ENCODE measurements at regions not wholly inside any gene's neighbourhood (a gene's known extent, or its start where the extent isn't known, plus 50 kb on each side); places are given as distances from the start of the nearest gene placed in this dataset.

DNA sequence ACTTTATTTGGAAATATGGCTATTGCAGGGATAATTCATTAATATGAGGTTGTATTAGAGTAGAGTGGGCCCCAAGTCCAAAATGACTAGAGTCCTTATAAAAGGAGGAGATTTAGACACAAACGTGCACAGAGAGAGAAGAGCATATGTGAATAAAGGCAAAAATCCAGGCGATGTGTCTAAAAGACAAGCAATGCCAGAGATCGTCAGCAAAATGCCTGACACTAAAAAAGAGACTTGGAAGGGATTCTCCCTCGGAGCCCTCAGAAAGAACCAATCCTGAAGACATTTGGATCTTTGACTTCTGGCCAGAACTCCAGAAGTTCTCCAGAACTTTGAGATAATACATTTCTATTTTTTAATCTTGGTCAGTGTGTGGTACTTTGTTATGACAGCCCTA, 472.1 kb downstream of the NLGN4X start:
- Histone ChIP-seq H2BK12ac (ENCODE audit: low read length in 2 of 2) (no peak overlapping the region), H3K9ac (ENCODE audit: low read length) (no peak overlapping the region), H3K4me3 (ENCODE audit: insufficient read depth in 1 of 2, low read depth in 1 of 2, low read length in 2 of 2) (no peak overlapping the region), H2AFZ (ENCODE audit: low read depth, low read length) (no peak overlapping the region), H3K9me3 (ENCODE audit: control insufficient read depth, low read length) (peaks cover 8% of the 10 kb centered on the region), H2AK5ac (ENCODE audit: low read length, severe bottlenecking) (no peak overlapping the region), H3K4me2 (ENCODE audit: low read length, poor library complexity, severe bottlenecking) (no peak overlapping the region), H4K91ac (ENCODE audit: low read length) (no peak overlapping the region), H2BK5ac (ENCODE audit: low read depth, low read length, poor library complexity, severe bottlenecking) (no peak overlapping the region), H3K14ac (ENCODE audit: low read length in 2 of 2) (no peak overlapping the region), H3K79me1 (replicated peaks; ENCODE audit: low read length, poor library complexity, severe bottlenecking) (no peaks in the 10 kb centered on the region), H3K23ac (ENCODE audit: low read length in 2 of 2) (no peak overlapping the region), H3K36me3 (ENCODE audit: control insufficient read depth in 1 of 2, insufficient read depth in 2 of 2, low read depth in 1 of 2, low read length in 2 of 2) (no peaks in the 10 kb centered on the region), H3K27ac (ENCODE audit: low read length, poor library complexity, severe bottlenecking) (no peak overlapping the region), H2BK15ac (ENCODE audit: low read depth, poor library complexity, severe bottlenecking) (no peak overlapping the region), H3K4ac (ENCODE audit: low read depth in 1 of 2, low read length in 2 of 2) (no peak overlapping the region), H3K18ac (ENCODE audit: low read depth in 1 of 2, low read length in 2 of 2) (no peak overlapping the region), H2BK120ac (ENCODE audit: low read depth, low read length) (no peak overlapping the region), H3K27me3 (ENCODE audit: control insufficient read depth in 1 of 2, insufficient read depth in 1 of 2, low read length in 2 of 2) (no peaks in the 10 kb centered on the region), H4K8ac (ENCODE audit: low read length) (no peak overlapping the region), H3K4me1 (ENCODE audit: control insufficient read depth, insufficient read depth, low read depth, low read length) (no peaks in the 10 kb centered on the region)
- 75% methylated on average over 3 of the region's 4 CpGs for WGBS
- DNase-seq = no peak

DNA sequence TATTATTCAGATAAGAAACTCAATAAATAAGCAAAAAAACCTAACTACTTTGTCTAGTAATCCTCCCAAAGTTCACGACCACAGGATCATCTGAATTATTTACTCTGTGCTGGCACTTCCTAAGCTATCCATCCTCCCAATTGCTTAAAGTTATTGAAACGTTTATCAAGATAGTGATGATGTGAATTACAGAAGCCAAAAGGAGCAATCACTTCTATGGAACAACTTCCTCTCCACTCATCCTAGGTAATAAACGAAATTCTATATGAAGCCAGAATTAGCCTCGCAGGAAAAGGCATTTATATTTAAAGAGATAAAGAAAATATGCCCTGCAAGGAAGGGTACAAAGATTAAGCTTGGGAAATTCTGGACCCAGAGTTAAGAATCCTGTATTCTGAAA, 475.4 kb downstream of the NLGN4X start:
- peaks cover 10% of the 10 kb centered on the region for H3K9me3 ChIP-seq (ENCODE audit: control insufficient read depth, low read length)
- H2BK5ac ChIP-seq (ENCODE audit: low read depth, low read length, poor library complexity, severe bottlenecking) = no peak overlapping the region
- H2BK120ac ChIP-seq (ENCODE audit: low read depth, low read length) = no peak overlapping the region
- WGBS = 86% methylated on average over 1 of the region's 4 CpGs
- no peak overlapping the region for H3K9ac ChIP-seq (ENCODE audit: low read length)
- H3K4ac ChIP-seq (ENCODE audit: low read depth in 1 of 2, low read length in 2 of 2) = no peak overlapping the region
- no peak overlapping the region for H4K91ac ChIP-seq (ENCODE audit: low read length)
- no peak overlapping the region for H2AFZ ChIP-seq (ENCODE audit: low read depth, low read length)
- no peak overlapping the region for H2BK15ac ChIP-seq (ENCODE audit: low read depth, poor library complexity, severe bottlenecking)
- no peaks in the 10 kb centered on the region for H3K27me3 ChIP-seq (ENCODE audit: control insufficient read depth in 1 of 2, insufficient read depth in 1 of 2, low read length in 2 of 2)
- H3K27ac ChIP-seq (ENCODE audit: low read length, poor library complexity, severe bottlenecking) = no peak overlapping the region
- H3K18ac ChIP-seq (ENCODE audit: low read depth in 1 of 2, low read length in 2 of 2) = no peak overlapping the region
- no peaks in the 10 kb centered on the region for H3K4me1 ChIP-seq (ENCODE audit: control insufficient read depth, insufficient read depth, low read depth, low read length)
- H3K4me2 ChIP-seq (ENCODE audit: low read length, poor library complexity, severe bottlenecking) = no peak overlapping the region
- no peak overlapping the region for H2AK5ac ChIP-seq (ENCODE audit: low read length, severe bottlenecking)
- no peak overlapping the region for H4K8ac ChIP-seq (ENCODE audit: low read length)
- no peak overlapping the region for H3K23ac ChIP-seq (ENCODE audit: low read length in 2 of 2)
- no peak overlapping the region for H3K14ac ChIP-seq (ENCODE audit: low read length in 2 of 2)
- DNase-seq = no peak
- H2BK12ac ChIP-seq (ENCODE audit: low read length in 2 of 2) = no peak overlapping the region
- H3K4me3 ChIP-seq (ENCODE audit: insufficient read depth in 1 of 2, low read depth in 1 of 2, low read length in 2 of 2) = no peak overlapping the region
- H3K36me3 ChIP-seq (ENCODE audit: control insufficient read depth in 1 of 2, insufficient read depth in 2 of 2, low read depth in 1 of 2, low read length in 2 of 2) = no peaks in the 10 kb centered on the region
- no peaks in the 10 kb centered on the region for H3K79me1 ChIP-seq (replicated peaks; ENCODE audit: low read length, poor library complexity, severe bottlenecking)

DNA sequence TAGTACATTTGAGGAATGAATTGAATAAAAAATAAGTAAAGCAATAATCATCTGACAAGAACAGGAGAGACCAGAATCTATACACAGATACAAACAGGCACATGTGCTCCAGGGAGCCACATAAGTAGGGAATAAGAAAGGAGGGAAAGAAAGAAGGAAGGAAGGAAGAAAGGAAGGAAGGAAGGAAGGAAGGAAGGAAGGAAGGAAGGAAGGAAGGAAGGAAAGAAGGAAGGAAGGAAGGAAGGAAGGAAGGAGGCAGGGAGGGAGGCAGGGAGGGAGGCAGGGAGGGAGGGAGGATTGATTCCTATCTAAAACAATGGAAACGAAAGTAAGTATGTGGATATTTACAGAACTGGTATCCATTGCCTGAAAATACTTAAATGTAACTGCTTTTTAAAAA, 475.8 kb downstream of the NLGN4X start:
- no peaks in the 10 kb centered on the region for H3K79me1 ChIP-seq (replicated peaks; ENCODE audit: low read length, poor library complexity, severe bottlenecking)
- no peak overlapping the region for H2BK15ac ChIP-seq (ENCODE audit: low read depth, poor library complexity, severe bottlenecking)
- peaks cover 10% of the 10 kb centered on the region for H3K9me3 ChIP-seq (ENCODE audit: control insufficient read depth, low read length)
- H3K18ac ChIP-seq (ENCODE audit: low read depth in 1 of 2, low read length in 2 of 2) = no peak overlapping the region
- no peak for DNase-seq
- H4K8ac ChIP-seq (ENCODE audit: low read length) = no peak overlapping the region
- no peaks in the 10 kb centered on the region for H3K27me3 ChIP-seq (ENCODE audit: control insufficient read depth in 1 of 2, insufficient read depth in 1 of 2, low read length in 2 of 2)
- H2BK12ac ChIP-seq (ENCODE audit: low read length in 2 of 2) = no peak overlapping the region
- no peaks in the 10 kb centered on the region for H3K36me3 ChIP-seq (ENCODE audit: control insufficient read depth in 1 of 2, insufficient read depth in 2 of 2, low read depth in 1 of 2, low read length in 2 of 2)
- H3K27ac ChIP-seq (ENCODE audit: low read length, poor library complexity, severe bottlenecking) = no peak overlapping the region
- no peak overlapping the region for H2AK5ac ChIP-seq (ENCODE audit: low read length, severe bottlenecking)
- H3K4me2 ChIP-seq (ENCODE audit: low read length, poor library complexity, severe bottlenecking) = no peak overlapping the region
- H3K4ac ChIP-seq (ENCODE audit: low read depth in 1 of 2, low read length in 2 of 2) = no peak overlapping the region
- no CpG with 5 or more reads among the region's 1 CpG for WGBS
- no peak overlapping the region for H3K23ac ChIP-seq (ENCODE audit: low read length in 2 of 2)
- H2AFZ ChIP-seq (ENCODE audit: low read depth, low read length) = no peak overlapping the region
- H3K4me3 ChIP-seq (ENCODE audit: insufficient read depth in 1 of 2, low read depth in 1 of 2, low read length in 2 of 2) = no peak overlapping the region
- H3K4me1 ChIP-seq (ENCODE audit: control insufficient read depth, insufficient read depth, low read depth, low read length) = no peaks in the 10 kb centered on the region
- no peak overlapping the region for H4K91ac ChIP-seq (ENCODE audit: low read length)
- H2BK5ac ChIP-seq (ENCODE audit: low read depth, low read length, poor library complexity, severe bottlenecking) = no peak overlapping the region
- H3K14ac ChIP-seq (ENCODE audit: low read length in 2 of 2) = no peak overlapping the region
- H3K9ac ChIP-seq (ENCODE audit: low read length) = no peak overlapping the region
- no peak overlapping the region for H2BK120ac ChIP-seq (ENCODE audit: low read depth, low read length)

DNA sequence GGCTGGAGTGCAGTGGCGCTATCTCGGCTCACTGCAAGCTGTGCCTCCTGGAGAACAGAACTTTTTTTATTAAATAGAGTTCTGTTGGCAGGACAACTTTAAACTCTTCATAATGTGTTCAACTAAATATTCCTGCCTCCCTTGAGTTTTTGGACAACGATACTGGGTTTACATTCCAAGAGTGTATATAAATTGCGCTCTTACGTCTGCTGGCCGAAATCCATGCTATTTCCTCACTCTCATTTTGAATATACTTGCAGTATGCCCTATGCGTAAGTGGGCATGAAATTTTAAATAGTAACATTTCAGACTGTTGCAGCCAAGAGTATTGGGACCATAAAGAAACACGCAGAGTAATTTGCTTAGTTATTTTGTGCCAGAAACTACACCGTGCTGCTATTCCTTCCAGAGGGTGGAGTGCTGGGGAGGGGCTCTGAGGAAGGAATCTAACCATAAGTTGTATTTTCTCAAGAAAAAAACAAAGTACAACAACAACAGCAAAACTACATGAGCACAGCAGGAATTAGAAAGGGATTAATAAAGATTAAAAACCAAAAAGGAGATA, 480.0 kb downstream of the NLGN4X start:
- H3K27ac ChIP-seq (ENCODE audit: low read length, poor library complexity, severe bottlenecking) = no peak overlapping the region
- H3K4me1 ChIP-seq (ENCODE audit: control insufficient read depth, insufficient read depth, low read depth, low read length) = no peaks in the 10 kb centered on the region
- H2BK12ac ChIP-seq (ENCODE audit: low read length in 2 of 2) = no peak overlapping the region
- no peak overlapping the region for H3K4me3 ChIP-seq (ENCODE audit: insufficient read depth in 1 of 2, low read depth in 1 of 2, low read length in 2 of 2)
- H2BK120ac ChIP-seq (ENCODE audit: low read depth, low read length) = no peak overlapping the region
- H3K9me3 ChIP-seq (ENCODE audit: control insufficient read depth, low read length) = peaks cover 14% of the 10 kb centered on the region
- H3K79me1 ChIP-seq (replicated peaks; ENCODE audit: low read length, poor library complexity, severe bottlenecking) = no peaks in the 10 kb centered on the region
- 93% methylated on average over 5 of the region's 9 CpGs for WGBS
- no peak overlapping the region for H3K14ac ChIP-seq (ENCODE audit: low read length in 2 of 2)
- H2BK15ac ChIP-seq (ENCODE audit: low read depth, poor library complexity, severe bottlenecking) = no peak overlapping the region
- no peak overlapping the region for H2AK5ac ChIP-seq (ENCODE audit: low read length, severe bottlenecking)
- no peak overlapping the region for H3K23ac ChIP-seq (ENCODE audit: low read length in 2 of 2)
- H2BK5ac ChIP-seq (ENCODE audit: low read depth, low read length, poor library complexity, severe bottlenecking) = no peak overlapping the region
- H3K27me3 ChIP-seq (ENCODE audit: control insufficient read depth in 1 of 2, insufficient read depth in 1 of 2, low read length in 2 of 2) = no peaks in the 10 kb centered on the region
- no peaks in the 10 kb centered on the region for H3K36me3 ChIP-seq (ENCODE audit: control insufficient read depth in 1 of 2, insufficient read depth in 2 of 2, low read depth in 1 of 2, low read length in 2 of 2)
- no peak overlapping the region for H2AFZ ChIP-seq (ENCODE audit: low read depth, low read length)
- no peak overlapping the region for H3K4ac ChIP-seq (ENCODE audit: low read depth in 1 of 2, low read length in 2 of 2)
- DNase-seq = no peak
- H3K9ac ChIP-seq (ENCODE audit: low read length) = no peak overlapping the region
- H4K8ac ChIP-seq (ENCODE audit: low read length) = no peak overlapping the region
- H4K91ac ChIP-seq (ENCODE audit: low read length) = no peak overlapping the region
- H3K18ac ChIP-seq (ENCODE audit: low read depth in 1 of 2, low read length in 2 of 2) = no peak overlapping the region
- no peak overlapping the region for H3K4me2 ChIP-seq (ENCODE audit: low read length, poor library complexity, severe bottlenecking)

Measured in mesenchymal stem cell (in vitro differentiated cells and primary cell).